GM18517 (cell line): ENCODE measurements at regions not wholly inside any gene's neighbourhood (a gene's known extent, or its start where the extent isn't known, plus 50 kb on each side); places are given as distances from the start of the nearest gene placed in this dataset.
"Not testable (repeated sequence)": the region's sequence is repeated elsewhere in the genome, so short reads cannot be mapped to it uniquely, and the experiment has no call there.

Experiments
- ATAC-seq: cut with Tn5 transposase; IDR thresholded peaks from one replicate; pipeline ENCODE4 v1.9.1; 2021; ENCODE audit warnings: mild to moderate bottlenecking, moderate library complexity; ENCODE audit not compliant: unreplicated experiment

DNA sequence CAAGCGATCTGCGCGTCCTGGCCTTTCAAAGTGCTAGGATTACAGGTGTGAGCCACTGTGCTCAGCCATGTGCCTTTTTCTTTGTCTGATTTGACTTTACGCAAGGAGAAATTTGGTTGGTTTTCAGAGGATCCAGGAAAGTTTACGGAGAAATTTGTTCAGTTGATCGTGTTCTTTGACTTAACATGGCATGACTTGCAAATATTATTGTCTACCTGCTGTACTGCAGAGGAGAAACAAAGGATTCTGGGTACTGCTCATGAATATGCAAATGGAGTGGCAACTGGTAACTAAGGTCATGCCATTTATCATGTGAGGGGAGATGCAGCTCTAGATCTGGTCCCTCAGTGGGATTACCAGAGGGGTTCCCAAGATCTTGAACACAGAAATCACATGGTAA, 68.8 kb upstream of the CHD6 start:
- no peak for ATAC-seq

DNA sequence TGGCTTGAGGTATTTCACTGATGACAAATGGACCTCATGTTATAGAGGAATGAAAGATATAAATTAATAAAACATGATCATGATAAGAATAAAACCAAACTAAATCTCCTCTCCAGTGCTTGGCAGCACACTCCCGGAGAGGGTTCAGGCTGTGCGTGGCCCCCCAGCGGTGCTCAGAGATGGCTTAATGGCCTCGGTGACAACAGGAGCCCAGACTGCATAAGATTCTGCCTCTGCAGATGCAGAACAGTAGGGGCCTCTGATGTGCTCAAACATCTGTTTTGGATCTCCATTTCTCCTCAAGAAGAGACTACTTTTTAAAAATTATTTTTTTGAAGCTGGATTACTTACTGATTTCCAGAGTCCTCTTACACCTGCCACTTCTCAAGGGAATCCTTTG, 67.0 kb upstream of the CHD6 start:
- not testable (repeated sequence) for ATAC-seq

DNA sequence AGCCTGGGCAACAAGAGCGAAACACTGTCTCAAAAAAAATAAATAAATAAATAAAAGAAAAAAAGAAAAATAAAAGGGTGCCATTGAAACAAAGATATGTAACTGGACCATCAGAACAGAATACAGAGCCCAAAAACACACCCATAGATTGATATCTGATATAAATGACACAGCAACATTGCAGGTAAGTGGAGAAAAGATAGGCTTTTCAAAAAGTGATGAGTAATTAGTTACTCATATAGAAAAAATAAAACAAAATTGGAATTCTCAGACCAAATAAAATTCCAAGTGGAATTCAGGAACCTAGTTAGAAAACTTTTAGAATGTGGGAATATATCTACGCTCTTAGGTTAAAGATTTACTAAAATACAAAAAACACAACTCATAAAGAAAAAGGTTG, 60.6 kb upstream of the CHD6 start:
- ATAC-seq, result no peak

DNA sequence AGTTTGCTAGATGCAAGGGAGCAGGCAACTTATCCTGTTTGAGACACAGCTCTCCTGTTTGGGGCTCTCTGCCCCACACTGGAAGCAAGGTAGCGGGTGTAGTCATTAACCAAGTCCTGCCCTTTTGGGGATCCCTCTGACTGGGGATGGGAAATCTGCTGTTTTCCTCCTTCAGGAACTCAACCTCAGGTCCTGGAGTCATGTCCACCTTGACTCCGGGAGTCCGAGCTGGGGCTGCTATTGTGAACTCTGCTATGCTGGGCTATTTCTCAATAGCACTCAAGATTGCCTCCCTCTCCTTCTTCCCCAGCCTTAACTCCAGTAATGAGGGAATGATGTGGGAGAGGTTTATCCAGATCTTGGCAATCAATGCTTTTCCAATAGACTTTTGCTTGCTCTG, 54.1 kb upstream of the CHD6 start:
- no peak for ATAC-seq

DNA sequence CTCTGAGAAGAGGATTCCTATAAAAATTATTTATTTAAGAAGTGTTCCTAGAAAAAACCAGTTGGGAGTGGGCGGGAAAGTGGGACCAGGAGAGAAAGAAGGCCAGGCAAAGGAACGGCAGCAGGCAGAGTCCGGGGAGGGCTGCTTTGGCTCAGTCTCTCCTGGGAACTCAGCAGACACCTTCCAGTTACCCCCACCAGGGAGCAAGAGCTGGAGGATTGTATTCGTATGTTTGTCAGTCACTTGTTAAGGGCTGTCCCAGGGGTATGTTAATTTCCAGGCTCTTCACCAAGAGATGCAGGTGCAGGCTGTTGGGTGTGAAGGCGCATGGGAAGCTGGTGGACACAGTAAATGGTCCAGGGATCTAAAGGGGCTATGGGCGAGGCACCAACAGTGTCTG, 53.0 kb upstream of the CHD6 start:
- no peak for ATAC-seq

DNA sequence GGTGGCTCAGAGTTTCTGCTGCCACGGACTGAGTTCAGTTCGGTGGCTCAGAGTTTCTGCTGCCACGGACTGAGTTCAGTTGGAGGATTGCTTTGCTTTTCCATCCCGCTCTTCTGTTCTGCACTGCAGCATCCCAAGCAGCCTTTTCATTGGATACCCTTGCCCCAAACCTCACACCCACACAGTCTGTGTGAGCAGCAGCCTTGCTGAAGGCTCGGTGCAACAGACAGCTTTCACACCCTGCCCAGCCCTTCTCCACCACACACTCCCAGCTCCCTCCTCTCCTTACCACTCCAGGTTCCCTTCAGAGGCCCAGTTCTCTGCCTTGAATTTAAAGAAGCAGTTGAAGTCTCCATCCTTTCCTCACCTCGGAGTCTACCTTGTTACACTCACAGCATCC, 52.5 kb upstream of the CHD6 start:
- ATAC-seq, result no peak

DNA sequence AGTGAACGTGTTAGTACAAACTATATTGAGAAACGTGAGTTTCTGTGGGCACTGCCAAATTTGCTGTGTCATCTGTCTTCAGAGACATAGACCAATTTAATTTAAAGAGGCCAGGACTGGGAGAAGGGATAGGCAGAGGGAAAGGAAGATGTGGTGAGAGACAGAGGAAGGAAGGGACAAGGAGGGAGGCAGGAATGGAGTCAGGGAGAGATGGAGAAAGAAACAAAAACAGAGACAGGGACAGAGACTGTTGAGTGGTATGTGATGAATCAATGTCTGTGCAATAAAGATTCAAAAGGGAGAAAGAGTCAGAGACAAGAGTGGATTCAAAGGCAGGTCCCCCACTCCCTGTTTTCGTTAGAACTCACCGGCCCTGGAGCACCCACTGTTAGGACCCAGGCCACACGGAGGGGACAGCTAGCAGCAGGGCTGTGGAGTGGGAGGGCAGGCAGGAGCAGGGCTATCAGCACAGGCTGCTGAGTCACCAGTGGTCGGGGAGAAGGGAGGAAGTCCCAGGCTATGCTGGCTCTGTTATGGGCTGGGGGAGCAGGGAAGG, 51.6 kb upstream of the CHD6 start:
- no peak for ATAC-seq

DNA sequence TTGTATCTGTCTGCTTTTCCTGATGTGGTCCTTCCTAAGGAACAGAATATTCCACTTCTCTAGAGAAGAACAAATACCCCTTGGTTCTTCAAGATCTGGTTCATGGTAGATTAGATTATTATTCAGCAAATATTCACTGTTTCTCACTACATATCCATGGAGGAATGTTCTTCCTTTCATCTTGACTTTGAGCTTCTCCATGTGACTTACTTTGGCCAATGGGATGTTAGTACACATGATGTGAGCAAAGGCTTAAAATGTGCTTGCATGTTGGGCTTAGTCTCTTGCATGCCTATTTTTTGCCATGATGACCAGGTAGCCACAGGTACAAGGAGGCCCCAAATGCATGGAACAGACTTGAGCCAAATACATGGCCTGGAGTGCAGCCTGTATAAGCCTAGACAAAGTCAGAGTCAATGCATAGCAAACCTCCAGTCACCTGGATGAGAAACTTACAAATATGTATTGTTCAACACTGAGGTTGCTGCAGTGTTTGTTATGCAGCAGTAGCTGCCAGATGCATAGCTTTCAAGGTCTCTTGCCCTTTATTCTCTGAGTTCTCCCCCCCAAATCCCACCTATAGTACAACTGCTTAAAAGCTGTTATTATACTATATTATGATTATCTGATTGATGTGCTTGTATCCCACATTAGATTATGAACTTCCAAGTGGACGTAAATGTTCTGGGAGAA, 50.0 kb upstream of the CHD6 start:
- no peak for ATAC-seq
